ENCODE measurements at regions not wholly inside any gene's neighbourhood (a gene's known extent, or its start where the extent isn't known, plus 50 kb on each side); places are given as distances from the start of the nearest gene placed in this dataset.

- no peak for DNase-seq
Observed at GRCh38 chr17:33651686-33652085, 358.6 kb upstream of the ASIC2 start.

GRCh38 chr17:33652731-33653398 lies 359.8 kb upstream of the ASIC2 start:
- no peak for DNase-seq

- no peak for DNase-seq
Observed at GRCh38 chr17:33653399-33653788, 360.3 kb upstream of the ASIC2 start.

GRCh38 chr17:33657181-33657580 lies 364.1 kb upstream of the ASIC2 start:
- DNase-seq, result no peak

- no peak for DNase-seq
Observed at GRCh38 chr17:33661975-33662374, 368.9 kb upstream of the ASIC2 start.

GRCh38 chr17:33664116-33664840 lies 371.2 kb upstream of the ASIC2 start:
- no peak for DNase-seq

- DNase-seq, result no peak
Observed at GRCh38 chr17:33667052-33667509, 374.0 kb upstream of the ASIC2 start.

GRCh38 chr17:33667671-33668070 lies 374.6 kb upstream of the ASIC2 start:
- no peak for DNase-seq

- no peak for DNase-seq
Observed at GRCh38 chr17:33668516-33668915, 375.4 kb upstream of the ASIC2 start.

- no peak for DNase-seq
Observed at GRCh38 chr17:33671491-33671890, 378.4 kb upstream of the ASIC2 start.

- peak; percentile 40 to 48 for DNase-seq
Observed at GRCh38 chr17:33674685-33675084, 381.6 kb upstream of the ASIC2 start.

- no peak for DNase-seq
Observed at GRCh38 chr17:33676444-33676843, 383.3 kb upstream of the ASIC2 start.

- no peak for DNase-seq
Observed at GRCh38 chr17:33679595-33679994, 386.5 kb upstream of the ASIC2 start.

- no peak for DNase-seq
Observed at GRCh38 chr17:33680472-33680871, 387.4 kb upstream of the ASIC2 start.

- DNase-seq, result no peak
Observed at GRCh38 chr17:33682599-33682998, 389.5 kb upstream of the ASIC2 start.

- no peak for DNase-seq
Observed at GRCh38 chr17:33684735-33685134, 391.6 kb upstream of the ASIC2 start.

- DNase-seq, result no peak
Observed at GRCh38 chr17:33686171-33686570, 393.1 kb upstream of the ASIC2 start.

- no peak for DNase-seq
Observed at GRCh38 chr17:33687831-33688230, 394.7 kb upstream of the ASIC2 start.

GRCh38 chr17:33688771-33689170 lies 395.7 kb upstream of the ASIC2 start:
- DNase-seq, result no peak

GRCh38 chr17:33689725-33690124 lies 396.6 kb upstream of the ASIC2 start:
- no peak for DNase-seq

GRCh38 chr17:33695431-33695830 lies 402.3 kb upstream of the ASIC2 start:
- no peak for DNase-seq

GRCh38 chr17:33696102-33696501 lies 403.0 kb upstream of the ASIC2 start:
- DNase-seq, result no peak

- no peak for DNase-seq
Observed at GRCh38 chr17:33697557-33697956, 404.5 kb upstream of the ASIC2 start.

- no peak for DNase-seq
Observed at GRCh38 chr17:33701910-33702309, 408.8 kb upstream of the ASIC2 start.

- no peak for DNase-seq
Observed at GRCh38 chr17:33704856-33705255, 411.8 kb upstream of the ASIC2 start.

All from hippocampal formation (tissue), 2 donors.